ENCODE measurements at regions not wholly inside any gene's neighbourhood (a gene's known extent, or its start where the extent isn't known, plus 50 kb on each side); places are given as distances from the start of the nearest gene placed in this dataset.
A peak's percentile ranks its signal among the peaks of the same experiment; 100 is the strongest.

DNA sequence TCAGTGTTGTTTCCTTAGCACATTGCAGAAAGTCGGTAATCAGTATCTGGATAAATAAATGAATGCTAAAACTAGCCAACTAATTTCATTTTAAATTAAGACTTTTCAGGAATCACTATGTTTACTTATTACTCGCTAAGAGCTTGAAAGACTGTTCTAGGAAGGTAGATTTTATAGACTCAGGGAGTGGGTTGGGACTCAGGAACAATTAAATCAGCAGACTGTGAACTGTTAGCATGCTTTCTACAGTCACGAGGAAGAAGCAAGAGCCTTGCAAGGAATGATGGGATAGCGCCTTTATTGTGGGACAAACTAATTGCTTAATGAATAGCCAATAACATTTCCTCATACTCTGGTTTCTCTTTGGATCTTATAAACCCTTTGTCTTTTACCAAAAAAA, 183.2 kb upstream of the AADAT start:
- Histone ChIP-seq H3K27me3 (no peaks in the 10 kb centered on the region), H3K27ac (no peak overlapping the region), H3K36me3 (no peaks in the 10 kb centered on the region), H3K9me3 (no peaks in the 10 kb centered on the region), H3K4me3 (no peak overlapping the region), H3K4me1 (no peaks in the 10 kb centered on the region)
- 54 to 81% methylated on average over 2 to 4 of the region's 4 CpGs for WGBS, 2 donors (ENCODE audit: low coverage in 1 of 2)
- ATAC-seq: no peak
- TF ChIP-seq, protein P1, sequence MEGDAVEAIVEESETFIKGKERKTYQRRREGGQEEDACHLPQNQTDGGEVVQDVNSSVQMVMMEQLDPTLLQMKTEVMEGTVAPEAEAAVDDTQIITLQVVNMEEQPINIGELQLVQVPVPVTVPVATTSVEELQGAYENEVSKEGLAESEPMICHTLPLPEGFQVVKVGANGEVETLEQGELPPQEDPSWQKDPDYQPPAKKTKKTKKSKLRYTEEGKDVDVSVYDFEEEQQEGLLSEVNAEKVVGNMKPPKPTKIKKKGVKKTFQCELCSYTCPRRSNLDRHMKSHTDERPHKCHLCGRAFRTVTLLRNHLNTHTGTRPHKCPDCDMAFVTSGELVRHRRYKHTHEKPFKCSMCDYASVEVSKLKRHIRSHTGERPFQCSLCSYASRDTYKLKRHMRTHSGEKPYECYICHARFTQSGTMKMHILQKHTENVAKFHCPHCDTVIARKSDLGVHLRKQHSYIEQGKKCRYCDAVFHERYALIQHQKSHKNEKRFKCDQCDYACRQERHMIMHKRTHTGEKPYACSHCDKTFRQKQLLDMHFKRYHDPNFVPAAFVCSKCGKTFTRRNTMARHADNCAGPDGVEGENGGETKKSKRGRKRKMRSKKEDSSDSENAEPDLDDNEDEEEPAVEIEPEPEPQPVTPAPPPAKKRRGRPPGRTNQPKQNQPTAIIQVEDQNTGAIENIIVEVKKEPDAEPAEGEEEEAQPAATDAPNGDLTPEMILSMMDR (IDR thresholded peaks at IDR 0.05): no peak
- no peak for TF ChIP-seq EP300 (IDR thresholded peaks at IDR 0.05)
- no peak for TF ChIP-seq POLR2AphosphoS5 (IDR thresholded peaks at IDR 0.05)
- TF ChIP-seq POLR2A (IDR thresholded peaks at IDR 0.05): no peak

DNA sequence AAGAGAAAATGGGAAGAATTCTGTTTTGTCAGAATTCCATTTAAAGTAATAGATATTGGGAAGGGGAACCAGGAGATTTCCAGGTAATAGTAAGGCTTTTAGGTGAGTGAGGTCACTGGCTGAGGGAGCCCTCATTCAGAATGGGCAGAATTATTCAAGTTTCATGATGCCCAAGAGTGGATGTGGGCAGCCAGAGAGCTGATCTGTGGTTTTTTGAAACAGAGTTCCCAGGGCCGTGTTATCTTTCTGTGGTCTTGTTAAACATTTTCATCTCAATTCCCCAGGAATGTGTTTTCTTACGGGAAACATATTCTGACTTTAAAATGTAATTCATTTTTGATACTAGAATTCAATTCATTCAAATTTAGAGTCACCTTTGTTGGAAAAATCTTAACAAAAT, 182.0 kb upstream of the AADAT start:
- ATAC-seq: no peak
- H3K4me3 ChIP-seq: no peak overlapping the region
- H3K27me3 ChIP-seq: no peaks in the 10 kb centered on the region
- no peaks in the 10 kb centered on the region for H3K4me1 ChIP-seq
- WGBS, 2 donors (ENCODE audit: low coverage in 1 of 2): 62 to 89% methylated on average over 2 of the region's 2 CpGs
- H3K9me3 ChIP-seq: no peaks in the 10 kb centered on the region
- no peak overlapping the region for H3K27ac ChIP-seq
- no peak for TF ChIP-seq POLR2AphosphoS5 (IDR thresholded peaks at IDR 0.05)
- no peak for TF ChIP-seq POLR2A (IDR thresholded peaks at IDR 0.05)
- TF ChIP-seq, protein P1 (IDR thresholded peaks at IDR 0.05): no peak
- no peak for TF ChIP-seq EP300 (IDR thresholded peaks at IDR 0.05)
- no peaks in the 10 kb centered on the region for H3K36me3 ChIP-seq

DNA sequence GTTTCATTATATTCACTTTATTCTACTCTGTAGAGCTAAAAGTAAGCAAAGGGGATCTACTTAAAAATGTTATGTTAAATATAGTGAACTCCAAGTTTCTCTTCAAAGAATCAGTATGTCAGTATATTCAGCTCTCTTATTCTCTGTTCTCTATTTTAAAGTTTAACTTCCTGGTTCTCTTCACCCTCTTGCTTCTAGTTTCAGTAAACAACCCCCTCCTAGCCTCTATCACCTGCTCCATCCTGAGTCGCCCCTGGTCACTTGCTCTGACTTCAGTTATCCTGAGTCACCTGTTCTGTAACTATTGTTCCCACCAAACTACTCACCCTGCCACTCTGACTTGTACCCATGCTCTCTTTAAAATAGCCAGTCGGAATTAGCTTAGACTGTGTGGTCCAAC, 180.9 kb upstream of the AADAT start:
- TF ChIP-seq POLR2A (IDR thresholded peaks at IDR 0.05): no peak
- no peak for ATAC-seq
- Histone ChIP-seq H3K27me3 (no peaks in the 10 kb centered on the region), H3K9me3 (no peaks in the 10 kb centered on the region), H3K4me1 (no peaks in the 10 kb centered on the region), H3K36me3 (no peaks in the 10 kb centered on the region), H3K27ac (no peak overlapping the region), H3K4me3 (no peak overlapping the region)
- WGBS, 2 donors (ENCODE audit: low coverage in 1 of 2): 82 to 96% methylated on average over 2 of the region's 2 CpGs

DNA sequence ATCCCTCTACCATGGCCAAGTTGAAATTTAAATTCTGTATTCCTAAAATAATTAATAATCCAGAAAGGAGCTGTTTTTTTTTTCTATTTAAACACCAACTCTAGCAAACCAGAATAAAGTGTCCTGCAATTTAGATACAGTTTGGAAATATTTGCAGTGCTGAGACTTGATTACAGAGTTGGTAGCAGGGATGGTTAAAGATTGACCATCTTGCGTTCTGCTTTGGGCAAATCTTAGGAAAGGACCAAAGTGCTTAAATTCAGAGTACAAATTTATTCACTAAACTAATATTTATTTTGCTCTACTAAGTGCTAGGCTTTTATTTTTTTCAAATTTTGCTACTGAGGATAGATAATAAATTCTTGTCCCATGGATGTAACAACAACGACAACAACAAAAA, 180.2 kb upstream of the AADAT start:
- H3K27me3 ChIP-seq: no peaks in the 10 kb centered on the region
- 79 to 83% methylated on average over 2 of the region's 2 CpGs for WGBS, 2 donors (ENCODE audit: low coverage in 1 of 2)
- no peaks in the 10 kb centered on the region for H3K9me3 ChIP-seq
- no peaks in the 10 kb centered on the region for H3K4me1 ChIP-seq
- H3K36me3 ChIP-seq: no peaks in the 10 kb centered on the region
- H3K4me3 ChIP-seq: no peak overlapping the region
- TF ChIP-seq, protein P1 (IDR thresholded peaks at IDR 0.05): no peak
- TF ChIP-seq POLR2AphosphoS5 (IDR thresholded peaks at IDR 0.05) (no peak), POLR2A (IDR thresholded peaks at IDR 0.05) (no peak), EP300 (IDR thresholded peaks at IDR 0.05) (no peak)
- no peak for ATAC-seq
- no peak overlapping the region for H3K27ac ChIP-seq

DNA sequence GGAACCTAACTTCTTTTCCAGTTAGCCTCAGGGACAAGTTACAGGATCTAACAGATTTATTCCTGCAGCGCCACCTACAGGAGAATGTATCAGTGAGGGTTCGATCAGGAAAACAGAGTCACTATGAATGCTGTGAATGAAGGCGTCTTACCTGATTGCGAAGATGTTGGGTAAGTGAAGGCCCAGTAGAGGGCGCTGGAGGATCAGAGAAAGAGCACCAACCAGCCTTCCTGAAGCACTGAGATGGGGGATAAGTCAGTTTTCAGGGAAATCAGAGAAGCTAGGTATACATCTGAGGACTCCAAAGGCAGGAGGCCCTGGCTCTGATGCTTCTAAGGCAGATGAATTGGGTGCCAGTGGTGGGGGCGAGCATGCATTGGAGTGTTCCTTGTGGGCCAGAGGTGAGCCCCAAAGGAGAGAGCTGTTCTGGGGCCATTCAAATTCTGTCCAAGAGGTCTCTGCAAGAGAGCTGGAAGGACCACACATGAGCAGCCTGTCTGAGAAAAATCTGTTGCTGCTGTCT, 169.9 kb upstream of the AADAT start:
- Histone ChIP-seq H3K4me1 (no peaks in the 10 kb centered on the region), H3K27me3 (peaks cover 13% of the 10 kb centered on the region), H3K9me3 (no peaks in the 10 kb centered on the region), H3K36me3 (no peaks in the 10 kb centered on the region), H3K27ac (no peak overlapping the region), H3K4me3 (no peak overlapping the region)
- TF ChIP-seq, protein P1 (IDR thresholded peaks at IDR 0.05): peak; percentile 28 to 64 (median 46)
- no peak for TF ChIP-seq POLR2AphosphoS5 (IDR thresholded peaks at IDR 0.05)
- WGBS, 2 donors (ENCODE audit: low coverage in 1 of 2): 15% methylated on average over 5 of the region's 6 CpGs; no CpG with 5 or more reads in 1 of the 2 donors
- ATAC-seq: no peak

Data from gastroesophageal sphincter (tissue), 4 donors.